Body of pancreas (tissue), 4 donors: ENCODE measurements at regions not wholly inside any gene's neighbourhood (a gene's known extent, or its start where the extent isn't known, plus 50 kb on each side); places are given as distances from the start of the nearest gene placed in this dataset.

ENCODE experiments used
- ATAC-seq: fragments of 150-250 bp; one replicate; pipeline ENCODE4 v1.9.1; 2016
- DNase-seq, 4 donors: peaks; one replicate each; pipeline ENCODE4 v3.0.0-alpha.2; 2019
- H3K27ac ChIP-seq, 4 donors: fragments of 200-600 bp; sonication (generic); 1 replicate in 3 of 4; 2 replicates in 1 of 4; pipeline versions ENCODE4 v1.5.1 to v1.6.1; 2016 to 2019; ENCODE audit warnings: mild to moderate bottlenecking in 1 of 4, mixed read lengths in 1 of 4, moderate library complexity in 1 of 4
- H3K27me3 ChIP-seq, 2 donors: fragments of 200-600 bp; sonication (generic); one replicate each; pipeline ENCODE4 v1.6.0; 2016; ENCODE audit warnings: mild to moderate bottlenecking in 1 of 2
- H3K36me3 ChIP-seq, 2 donors: fragments of 200-600 bp; sonication (generic); replicated peaks in 1 of 2; 2 replicates each; pipeline ENCODE4 v1.5.1; 2016; ENCODE audit warnings: low read depth in 2 of 2; ENCODE audit not compliant: insufficient read depth in 1 of 2
- H3K4me1 ChIP-seq: fragments of 200-600 bp; sonication (generic); one replicate; pipeline ENCODE4 v1.6.0; 2016
- H3K4me3 ChIP-seq, 2 donors: fragments of 200-600 bp; sonication (generic); 1 replicate in 1 of 2; 2 replicates in 1 of 2; pipeline ENCODE4 v1.5.1; 2016 to 2019
- H3K9me3 ChIP-seq, 3 donors: fragments of 200-600 bp; sonication (generic); 1 replicate in 2 of 3; 2 replicates in 1 of 3; pipeline ENCODE4 v1.5.1; 2016
- POLR2A ChIP-seq, 3 donors: fragments of 450-650 bp; IDR thresholded peaks; one replicate each; pipeline ENCODE4 v1.6.1; 2016; ENCODE audit warnings: antibody characterized with exemption in 3 of 3, mild to moderate bottlenecking in 2 of 3
- WGBS, 2 donors: methylation state at CpG; one replicate each; pipeline ENCODE4 v1.1.5; 2017; 5-methylcytosine and 5-hydroxymethylcytosine counted together
- intact Hi-C: fragments of 100-400 bp; cut with DNase I; formaldehyde crosslinking; loops from one replicate; pipeline ENCODE4 v1.15.1; 2023
- TF ChIP-seq, protein P1 (sequence below), 7 experiments: fragments of 450-650 bp in 4 of 7; fragments of 200-600 bp in 3 of 7; sonication (generic) in 3 of 7; IDR thresholded peaks; one replicate each; pipeline ENCODE4 v1.5.1; 2016 to 2019; ENCODE audit warnings: antibody characterized with exemption in 7 of 7

DNA sequence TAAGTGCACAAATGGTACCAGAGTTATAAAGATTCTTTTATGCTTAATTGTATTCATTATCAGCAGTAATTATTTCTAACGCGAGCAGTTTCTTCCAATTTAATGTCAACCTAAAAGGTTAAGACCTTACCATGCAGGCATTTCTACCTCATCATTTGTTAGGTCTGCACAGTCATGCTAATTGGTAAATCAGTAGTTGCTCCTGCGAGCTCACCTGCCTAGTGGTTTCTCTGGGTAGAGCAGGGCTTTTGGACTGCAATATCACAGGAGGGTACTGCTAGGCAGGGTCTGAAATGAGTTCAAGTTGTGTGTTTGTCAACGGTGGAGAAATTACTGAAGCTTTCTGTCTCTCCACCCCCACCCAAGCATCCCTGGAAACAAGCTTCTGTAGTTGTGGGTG, 558.5 kb upstream of the MGMT start:
- WGBS, 2 donors = 44 to 47% methylated on average over 4 of the region's 4 CpGs
- DNase-seq = no peak
- no peak for ATAC-seq
- no peak for TF ChIP-seq POLR2A (IDR thresholded peaks at IDR 0.05)
- TF ChIP-seq, protein P1, sequence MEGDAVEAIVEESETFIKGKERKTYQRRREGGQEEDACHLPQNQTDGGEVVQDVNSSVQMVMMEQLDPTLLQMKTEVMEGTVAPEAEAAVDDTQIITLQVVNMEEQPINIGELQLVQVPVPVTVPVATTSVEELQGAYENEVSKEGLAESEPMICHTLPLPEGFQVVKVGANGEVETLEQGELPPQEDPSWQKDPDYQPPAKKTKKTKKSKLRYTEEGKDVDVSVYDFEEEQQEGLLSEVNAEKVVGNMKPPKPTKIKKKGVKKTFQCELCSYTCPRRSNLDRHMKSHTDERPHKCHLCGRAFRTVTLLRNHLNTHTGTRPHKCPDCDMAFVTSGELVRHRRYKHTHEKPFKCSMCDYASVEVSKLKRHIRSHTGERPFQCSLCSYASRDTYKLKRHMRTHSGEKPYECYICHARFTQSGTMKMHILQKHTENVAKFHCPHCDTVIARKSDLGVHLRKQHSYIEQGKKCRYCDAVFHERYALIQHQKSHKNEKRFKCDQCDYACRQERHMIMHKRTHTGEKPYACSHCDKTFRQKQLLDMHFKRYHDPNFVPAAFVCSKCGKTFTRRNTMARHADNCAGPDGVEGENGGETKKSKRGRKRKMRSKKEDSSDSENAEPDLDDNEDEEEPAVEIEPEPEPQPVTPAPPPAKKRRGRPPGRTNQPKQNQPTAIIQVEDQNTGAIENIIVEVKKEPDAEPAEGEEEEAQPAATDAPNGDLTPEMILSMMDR (IDR thresholded peaks at IDR 0.05) = no peak
- no peak overlapping the region for H3K27ac ChIP-seq
- intact Hi-C loops = no loop called here
- no peaks in the 10 kb centered on the region for H3K9me3 ChIP-seq
- H3K4me1 ChIP-seq = no peaks in the 10 kb centered on the region
- H3K27me3 ChIP-seq = no peaks in the 10 kb centered on the region
- no peak overlapping the region for H3K4me3 ChIP-seq
- no peaks in the 10 kb centered on the region for H3K36me3 ChIP-seq

DNA sequence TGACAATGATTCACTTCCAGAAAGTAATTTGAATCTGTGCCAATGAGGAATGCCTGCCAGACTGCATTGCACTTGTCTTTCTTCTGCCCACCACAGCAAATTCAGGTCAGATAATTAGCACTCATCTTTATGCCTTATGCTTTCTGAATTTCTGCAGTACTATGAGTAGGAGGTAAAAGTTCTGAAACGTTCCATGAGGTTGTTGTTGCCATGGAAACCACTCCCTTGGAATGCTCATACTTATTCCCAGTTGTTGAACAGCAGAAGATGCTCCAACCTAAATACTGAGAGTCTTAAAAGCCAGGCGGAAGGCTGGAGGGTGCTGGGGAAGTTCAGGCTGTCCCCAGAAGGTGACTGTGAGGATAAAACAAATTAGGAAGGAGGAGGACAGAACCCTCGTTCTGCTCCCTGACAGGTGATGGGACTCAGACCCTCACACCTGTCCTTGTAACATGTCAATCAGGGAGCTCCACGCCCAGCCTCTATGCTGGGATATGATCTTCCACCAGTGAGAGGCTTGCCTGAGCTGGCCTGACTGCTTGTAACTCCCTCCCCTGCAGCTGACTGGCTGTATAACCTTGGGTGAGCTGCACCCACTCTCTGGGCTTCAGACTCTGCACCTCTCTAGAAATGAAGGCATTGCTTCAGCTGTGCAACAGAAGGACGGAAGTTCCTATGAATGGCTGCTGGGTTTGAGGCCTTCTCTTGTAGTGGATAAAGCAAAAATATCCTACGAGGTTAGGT, 554.3 kb upstream of the MGMT start:
- 56 to 60% methylated on average over 5 to 6 of the region's 6 CpGs for WGBS, 2 donors
- Histone ChIP-seq H3K4me3 (no peak overlapping the region), H3K36me3 (no peaks in the 10 kb centered on the region), H3K9me3 (no peaks in the 10 kb centered on the region), H3K4me1 (no peaks in the 10 kb centered on the region), H3K27ac (no peak overlapping the region), H3K27me3 (no peaks in the 10 kb centered on the region)
- ATAC-seq (no peak), DNase-seq (no peak)
- TF ChIP-seq, protein P1 (IDR thresholded peaks at IDR 0.05) = no peak
- intact Hi-C loops = no loop called here

DNA sequence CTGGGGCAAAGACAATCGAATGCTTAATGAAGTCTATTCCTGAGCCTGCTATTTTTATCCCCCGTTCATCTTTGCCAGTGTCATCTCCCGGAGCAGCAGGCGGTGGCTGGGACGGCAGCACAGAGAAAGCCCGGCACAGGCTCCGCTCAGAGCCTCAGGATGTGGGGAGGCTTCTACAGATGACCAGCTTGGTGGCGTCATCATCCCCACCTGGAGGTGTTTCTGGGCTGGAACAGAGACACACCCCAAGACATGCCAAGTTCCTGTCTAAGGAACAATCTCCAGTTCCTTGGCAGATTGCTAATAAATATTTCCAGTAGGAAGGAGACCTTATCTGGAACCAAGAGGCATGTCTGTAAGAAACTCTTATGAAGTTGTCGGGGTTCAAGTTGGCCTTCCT, 552.4 kb upstream of the MGMT start:
- Histone ChIP-seq H3K36me3 (no peaks in the 10 kb centered on the region), H3K27me3 (no peaks in the 10 kb centered on the region), H3K27ac (no peak overlapping the region), H3K4me3 (no peak overlapping the region), H3K4me1 (no peaks in the 10 kb centered on the region), H3K9me3 (no peaks in the 10 kb centered on the region)
- intact Hi-C loops = no loop called here
- ATAC-seq (peak; percentile 64), DNase-seq (peak; percentile 23 to 36 (median 32))
- TF ChIP-seq, protein P1 (IDR thresholded peaks at IDR 0.05) = no peak
- no peak for TF ChIP-seq POLR2A (IDR thresholded peaks at IDR 0.05)
- 67 to 75% methylated on average over 9 of the region's 9 CpGs for WGBS, 2 donors

DNA sequence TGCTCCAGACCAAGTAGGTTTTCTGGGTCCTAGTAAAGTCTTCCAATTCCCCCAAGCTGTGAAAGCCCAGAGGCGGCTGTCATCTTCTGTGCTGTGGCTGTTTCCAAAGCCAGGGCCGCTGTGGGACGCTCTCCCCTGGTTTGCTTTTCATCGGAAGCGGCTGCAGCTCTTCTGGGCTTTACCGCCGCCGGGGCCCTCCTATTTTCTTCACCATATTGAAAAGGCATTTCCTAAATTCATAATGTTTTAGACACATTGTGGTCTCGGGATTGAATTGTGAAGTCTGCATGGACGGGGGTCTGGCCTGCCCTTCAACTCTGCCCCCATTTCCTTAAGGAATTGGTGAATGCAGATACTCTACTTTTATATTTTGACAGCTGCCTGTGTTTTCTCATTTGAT, 551.4 kb upstream of the MGMT start:
- intact Hi-C loops = no loop called here
- no peaks in the 10 kb centered on the region for H3K27me3 ChIP-seq
- no peak overlapping the region for H3K4me3 ChIP-seq
- no peak for TF ChIP-seq POLR2A (IDR thresholded peaks at IDR 0.05)
- TF ChIP-seq, protein P1 (IDR thresholded peaks at IDR 0.05) = no peak
- WGBS, 2 donors = 73 to 76% methylated on average over 10 of the region's 10 CpGs
- DNase-seq = no peak
- no peak for ATAC-seq
- H3K9me3 ChIP-seq = no peaks in the 10 kb centered on the region
- H3K27ac ChIP-seq = no peak overlapping the region
- H3K4me1 ChIP-seq = no peaks in the 10 kb centered on the region
- no peaks in the 10 kb centered on the region for H3K36me3 ChIP-seq

DNA sequence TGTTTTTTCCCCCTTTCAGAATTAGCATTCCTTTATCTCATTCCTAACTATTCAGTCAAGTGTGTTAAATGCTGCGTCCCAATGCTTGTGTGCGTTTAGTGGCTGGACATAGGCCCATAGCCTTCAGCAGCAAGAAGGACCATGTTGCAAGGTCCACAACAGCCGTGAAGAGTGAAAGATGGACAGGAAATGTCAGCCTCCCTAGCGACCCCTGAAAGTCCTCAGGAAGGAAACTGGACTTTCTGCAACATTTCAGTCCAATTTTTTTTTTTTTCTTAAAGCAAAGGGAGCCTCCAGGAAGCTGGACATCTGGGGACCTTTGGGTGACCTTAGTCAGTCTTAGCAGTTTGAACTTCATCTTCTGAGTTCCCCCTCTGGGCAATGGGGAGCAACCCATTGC, 550.7 kb upstream of the MGMT start:
- no peak for DNase-seq
- H3K27ac ChIP-seq = no peak overlapping the region
- intact Hi-C loops = no loop called here
- no peak for ATAC-seq
- H3K27me3 ChIP-seq = no peaks in the 10 kb centered on the region
- H3K4me3 ChIP-seq = no peak overlapping the region
- TF ChIP-seq, protein P1 (IDR thresholded peaks at IDR 0.05) = no peak
- TF ChIP-seq POLR2A (IDR thresholded peaks at IDR 0.05) = no peak
- WGBS, 2 donors = 62 to 63% methylated on average over 4 of the region's 4 CpGs
- H3K36me3 ChIP-seq = no peaks in the 10 kb centered on the region
- no peaks in the 10 kb centered on the region for H3K9me3 ChIP-seq
- no peaks in the 10 kb centered on the region for H3K4me1 ChIP-seq
